ENCODE measurements at regions not wholly inside any gene's neighbourhood (a gene's known extent, or its start where the extent isn't known, plus 50 kb on each side); places are given as distances from the start of the nearest gene placed in this dataset.

DNA sequence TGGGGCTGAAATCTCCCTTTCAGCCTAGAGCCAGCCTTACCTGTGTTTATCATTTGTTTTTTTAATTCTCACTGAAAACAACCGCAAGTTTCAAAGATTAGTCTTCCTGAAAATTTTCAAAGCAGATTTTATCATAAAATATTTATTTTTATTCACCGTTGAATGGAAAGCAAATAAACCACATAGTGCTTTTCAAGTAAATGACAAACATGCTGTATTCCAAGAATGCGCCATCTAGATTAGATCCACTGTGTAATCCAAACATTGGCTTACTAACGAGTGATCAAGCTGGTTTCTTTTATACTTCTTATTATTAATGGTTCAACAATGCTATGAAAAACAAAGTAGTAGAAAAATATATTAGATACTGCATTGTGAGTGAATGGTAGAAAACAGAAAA lies 1176.2 kb upstream of the IGFBP7 start:
- TF ChIP-seq ZNF626 (tag by site-specific recombination; IDR thresholded peaks at IDR 0.05): no peak
- TF ChIP-seq, protein P1, sequence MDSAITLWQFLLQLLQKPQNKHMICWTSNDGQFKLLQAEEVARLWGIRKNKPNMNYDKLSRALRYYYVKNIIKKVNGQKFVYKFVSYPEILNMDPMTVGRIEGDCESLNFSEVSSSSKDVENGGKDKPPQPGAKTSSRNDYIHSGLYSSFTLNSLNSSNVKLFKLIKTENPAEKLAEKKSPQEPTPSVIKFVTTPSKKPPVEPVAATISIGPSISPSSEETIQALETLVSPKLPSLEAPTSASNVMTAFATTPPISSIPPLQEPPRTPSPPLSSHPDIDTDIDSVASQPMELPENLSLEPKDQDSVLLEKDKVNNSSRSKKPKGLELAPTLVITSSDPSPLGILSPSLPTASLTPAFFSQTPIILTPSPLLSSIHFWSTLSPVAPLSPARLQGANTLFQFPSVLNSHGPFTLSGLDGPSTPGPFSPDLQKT (IDR thresholded peaks at IDR 0.05; ENCODE audit: borderline replicate concordance, low read depth, low read length): no peak
- TF ChIP-seq ZNF157 (tag by site-specific recombination; IDR thresholded peaks at IDR 0.05): no peak
- TF ChIP-seq ZNF510 (tag by site-specific recombination; IDR thresholded peaks at IDR 0.05; ENCODE audit: insufficient replicate concordance): no peak
- TF ChIP-seq, protein P2, sequence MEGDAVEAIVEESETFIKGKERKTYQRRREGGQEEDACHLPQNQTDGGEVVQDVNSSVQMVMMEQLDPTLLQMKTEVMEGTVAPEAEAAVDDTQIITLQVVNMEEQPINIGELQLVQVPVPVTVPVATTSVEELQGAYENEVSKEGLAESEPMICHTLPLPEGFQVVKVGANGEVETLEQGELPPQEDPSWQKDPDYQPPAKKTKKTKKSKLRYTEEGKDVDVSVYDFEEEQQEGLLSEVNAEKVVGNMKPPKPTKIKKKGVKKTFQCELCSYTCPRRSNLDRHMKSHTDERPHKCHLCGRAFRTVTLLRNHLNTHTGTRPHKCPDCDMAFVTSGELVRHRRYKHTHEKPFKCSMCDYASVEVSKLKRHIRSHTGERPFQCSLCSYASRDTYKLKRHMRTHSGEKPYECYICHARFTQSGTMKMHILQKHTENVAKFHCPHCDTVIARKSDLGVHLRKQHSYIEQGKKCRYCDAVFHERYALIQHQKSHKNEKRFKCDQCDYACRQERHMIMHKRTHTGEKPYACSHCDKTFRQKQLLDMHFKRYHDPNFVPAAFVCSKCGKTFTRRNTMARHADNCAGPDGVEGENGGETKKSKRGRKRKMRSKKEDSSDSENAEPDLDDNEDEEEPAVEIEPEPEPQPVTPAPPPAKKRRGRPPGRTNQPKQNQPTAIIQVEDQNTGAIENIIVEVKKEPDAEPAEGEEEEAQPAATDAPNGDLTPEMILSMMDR (tag by site-specific recombination; IDR thresholded peaks at IDR 0.05): no peak
- TF ChIP-seq, protein P3, sequence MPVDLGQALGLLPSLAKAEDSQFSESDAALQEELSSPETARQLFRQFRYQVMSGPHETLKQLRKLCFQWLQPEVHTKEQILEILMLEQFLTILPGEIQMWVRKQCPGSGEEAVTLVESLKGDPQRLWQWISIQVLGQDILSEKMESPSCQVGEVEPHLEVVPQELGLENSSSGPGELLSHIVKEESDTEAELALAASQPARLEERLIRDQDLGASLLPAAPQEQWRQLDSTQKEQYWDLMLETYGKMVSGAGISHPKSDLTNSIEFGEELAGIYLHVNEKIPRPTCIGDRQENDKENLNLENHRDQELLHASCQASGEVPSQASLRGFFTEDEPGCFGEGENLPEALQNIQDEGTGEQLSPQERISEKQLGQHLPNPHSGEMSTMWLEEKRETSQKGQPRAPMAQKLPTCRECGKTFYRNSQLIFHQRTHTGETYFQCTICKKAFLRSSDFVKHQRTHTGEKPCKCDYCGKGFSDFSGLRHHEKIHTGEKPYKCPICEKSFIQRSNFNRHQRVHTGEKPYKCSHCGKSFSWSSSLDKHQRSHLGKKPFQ (tag by site-specific recombination; IDR thresholded peaks at IDR 0.05): no peak
- no peak for TF ChIP-seq BCL11B (tag by site-specific recombination; IDR thresholded peaks at IDR 0.05; ENCODE audit: low read depth)
- TF ChIP-seq ZNF416 (tag by site-specific recombination; IDR thresholded peaks at IDR 0.05): no peak
- TF ChIP-seq ZNF670 (tag by site-specific recombination; IDR thresholded peaks at IDR 0.05; ENCODE audit: low read depth): no peak
